ENCODE measurements at regions not wholly inside any gene's neighbourhood (a gene's known extent, or its start where the extent isn't known, plus 50 kb on each side); places are given as distances from the start of the nearest gene placed in this dataset.

DNA sequence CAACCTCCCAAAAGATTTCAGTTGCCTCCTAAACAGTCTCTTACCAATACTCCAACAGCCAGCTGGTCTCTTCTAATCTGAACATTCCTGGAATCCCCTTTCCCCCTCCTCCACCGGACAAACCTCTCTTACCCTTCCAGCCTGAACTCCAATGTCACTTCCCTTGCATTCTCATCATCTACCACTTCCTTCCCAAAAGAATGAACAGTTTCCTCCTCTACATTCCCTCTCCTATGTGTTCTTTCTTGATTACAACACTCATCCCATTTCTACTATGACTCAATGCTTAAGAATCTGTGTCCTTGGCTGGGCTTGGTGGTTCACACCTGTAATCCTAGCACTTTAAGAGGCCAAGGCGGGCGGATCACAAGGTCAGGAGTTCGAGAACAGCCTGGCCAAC lies 417.1 kb downstream of the SETD4 start:
- peak; percentile 82 for DNase-seq (ENCODE audit: low spot score)

DNA sequence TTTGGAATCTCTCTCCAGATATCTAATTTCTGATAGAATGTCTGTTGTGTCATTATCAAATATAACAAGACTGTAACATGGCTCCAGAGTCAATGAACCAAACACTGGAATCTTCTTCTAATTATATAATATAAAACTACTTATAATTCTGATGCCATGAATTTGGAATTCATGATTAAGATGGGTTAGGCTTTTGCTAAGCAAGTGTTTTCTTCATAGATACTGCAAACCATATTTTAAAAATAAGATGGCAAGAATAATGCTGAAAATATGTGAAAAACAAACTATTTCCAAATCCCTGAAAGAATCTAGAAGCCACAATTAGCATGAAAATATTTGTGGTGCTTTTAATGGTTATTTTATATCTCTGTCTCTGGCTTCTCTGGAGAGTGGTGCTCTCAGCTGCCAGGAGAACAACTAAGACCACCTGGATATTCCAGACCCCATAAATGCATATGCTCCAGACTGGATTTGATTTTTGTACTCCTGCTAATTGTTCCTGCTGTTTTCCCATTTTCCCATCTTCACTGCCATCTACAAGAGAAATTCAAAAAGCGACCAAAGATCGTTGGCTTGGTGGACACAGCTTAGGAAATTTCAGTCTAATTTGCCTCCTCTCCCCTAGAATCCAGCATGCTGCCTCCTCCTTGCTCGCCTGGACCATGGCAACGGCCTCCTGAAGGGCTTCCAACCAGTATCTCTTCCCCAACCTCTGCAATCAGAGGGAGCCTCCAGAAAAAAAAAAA lies 418.9 kb downstream of the SETD4 start:
- DNase-seq (ENCODE audit: low spot score), result no peak

GRCh38 chr21:35637431-35637830 lies 422.9 kb downstream of the SETD4 start:
- peak; percentile 29 for DNase-seq (ENCODE audit: low spot score)

DNA sequence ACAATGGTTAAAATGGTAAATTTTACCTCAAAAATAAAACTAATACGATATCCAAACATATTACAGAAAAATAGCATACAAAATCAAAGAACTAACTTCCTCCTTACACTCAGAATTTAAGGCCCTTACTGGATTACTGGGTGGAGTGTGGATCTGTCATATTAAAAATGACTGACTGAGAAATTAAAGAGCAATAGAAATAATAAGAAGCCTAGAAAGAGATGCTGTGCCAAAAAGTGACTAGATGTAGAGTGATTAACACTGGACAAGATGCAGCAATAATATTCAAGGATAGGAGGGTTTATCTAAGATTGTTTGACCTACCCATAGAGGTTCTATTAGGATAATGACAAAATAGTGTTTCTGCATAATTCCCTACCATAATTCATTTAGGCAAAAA lies 424.3 kb downstream of the SETD4 start:
- no peak for DNase-seq (ENCODE audit: low spot score)

DNA sequence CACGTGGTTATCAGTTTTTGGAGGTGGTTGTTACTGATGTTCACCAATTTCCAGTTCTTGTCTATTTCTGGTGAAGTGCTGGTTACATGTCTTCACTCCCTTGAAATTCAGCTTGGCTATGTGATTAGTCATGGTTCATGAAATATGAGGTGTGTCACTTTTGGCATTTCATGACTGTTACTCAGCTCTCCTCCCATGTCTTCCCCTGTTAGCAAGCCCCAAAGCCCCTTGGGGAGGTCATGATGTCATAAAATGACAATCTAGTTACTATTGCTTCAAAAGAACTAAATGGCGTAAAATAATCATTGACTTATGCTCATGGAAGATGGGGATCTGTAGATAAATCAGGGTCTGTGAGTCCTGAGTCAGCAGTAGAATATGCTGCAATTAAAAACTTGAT lies 425.1 kb downstream of the SETD4 start:
- peak; percentile 92 for DNase-seq (ENCODE audit: low spot score)

DNA sequence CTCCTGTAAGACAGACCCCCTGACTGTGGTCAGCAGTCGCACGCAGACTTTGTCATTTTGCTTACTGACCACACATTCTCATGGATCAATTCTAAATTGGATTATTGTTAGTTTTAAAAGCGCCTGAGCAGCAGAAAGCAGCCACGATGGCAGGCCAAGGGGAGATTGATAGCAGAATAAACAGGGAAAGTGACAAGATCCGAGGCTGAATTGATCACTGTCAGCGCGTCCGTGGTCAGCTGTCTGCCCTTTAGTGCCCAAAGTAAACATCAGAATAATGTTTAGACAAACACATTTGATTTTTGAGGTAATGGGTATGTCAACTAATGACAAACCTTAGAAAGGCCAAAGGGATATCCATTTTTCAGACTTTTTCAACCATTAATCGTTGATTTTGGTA lies 426.8 kb downstream of the SETD4 start:
- no peak for DNase-seq (ENCODE audit: low spot score)

DNA sequence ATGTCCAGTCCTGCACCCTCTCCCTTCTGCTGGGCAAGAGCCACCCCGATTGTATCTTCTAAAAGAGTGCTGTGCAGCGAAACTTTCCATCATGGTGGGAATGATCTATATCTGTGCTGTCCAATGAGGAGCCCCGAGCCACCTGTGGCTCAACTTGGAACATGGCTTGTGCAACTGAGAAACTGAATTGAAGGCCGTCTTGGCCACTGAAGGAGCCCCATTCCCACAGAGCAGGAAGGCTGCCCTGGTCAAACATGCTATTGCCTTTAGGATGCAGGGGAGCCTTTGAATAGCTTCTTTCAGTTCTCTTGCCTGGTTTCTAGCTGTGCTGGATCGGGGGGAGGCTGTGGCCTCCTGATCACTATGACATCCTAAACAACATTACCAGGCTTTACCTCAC lies 427.6 kb downstream of the SETD4 start:
- DNase-seq (ENCODE audit: low spot score), result no peak

GRCh38 chr21:35628316-35628715 lies 432.0 kb downstream of the SETD4 start:
- DNase-seq (ENCODE audit: low spot score), result no peak

GRCh38 chr21:35627462-35627861 lies 432.9 kb downstream of the SETD4 start:
- DNase-seq (ENCODE audit: low spot score), result no peak

- DNase-seq (ENCODE audit: low spot score), result no peak
Observed at GRCh38 chr21:35625576-35625975, 434.8 kb downstream of the SETD4 start.

DNA sequence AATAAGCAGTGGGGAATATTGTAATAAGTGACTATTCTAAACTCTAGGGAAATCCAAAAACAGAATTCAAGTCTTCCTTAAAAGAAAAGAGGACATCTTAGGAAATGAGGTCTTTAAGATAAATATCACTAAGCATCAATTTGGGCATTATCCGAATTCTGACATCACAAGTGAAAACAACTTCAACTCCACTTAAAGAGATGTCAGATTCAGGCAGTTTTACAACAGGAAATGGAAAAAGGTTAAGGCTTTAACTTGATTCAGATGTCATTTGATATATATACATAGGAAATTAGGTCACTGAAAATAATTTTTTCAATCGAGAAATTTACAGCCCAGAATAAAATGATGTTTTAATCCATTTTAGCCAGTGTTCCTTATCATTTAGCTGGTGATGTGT lies 435.4 kb downstream of the SETD4 start:
- DNase-seq (ENCODE audit: low spot score), result no peak

- DNase-seq (ENCODE audit: low spot score), result no peak
Observed at GRCh38 chr21:35622612-35623011, 437.7 kb downstream of the SETD4 start.

DNA sequence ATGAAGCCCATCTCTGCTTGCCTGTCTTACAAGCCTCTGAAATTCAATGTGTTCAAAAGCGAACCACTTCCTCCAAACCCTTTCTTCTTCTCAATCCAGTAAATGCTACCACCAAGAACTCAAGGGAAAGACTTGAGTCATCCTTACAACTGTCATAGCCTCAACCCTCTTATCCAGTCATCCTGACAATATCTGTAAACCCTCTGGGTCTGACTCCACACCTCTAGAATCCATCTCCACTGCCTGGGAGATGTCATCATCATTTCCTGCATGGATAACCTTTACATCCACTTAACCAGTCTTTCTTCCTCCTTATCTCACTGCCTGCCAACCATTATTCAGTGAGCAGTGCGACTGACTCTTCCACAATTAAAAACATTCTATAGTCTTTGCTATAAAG lies 441.1 kb downstream of the SETD4 start:
- peak; percentile 96 for DNase-seq (ENCODE audit: low spot score)

DNA sequence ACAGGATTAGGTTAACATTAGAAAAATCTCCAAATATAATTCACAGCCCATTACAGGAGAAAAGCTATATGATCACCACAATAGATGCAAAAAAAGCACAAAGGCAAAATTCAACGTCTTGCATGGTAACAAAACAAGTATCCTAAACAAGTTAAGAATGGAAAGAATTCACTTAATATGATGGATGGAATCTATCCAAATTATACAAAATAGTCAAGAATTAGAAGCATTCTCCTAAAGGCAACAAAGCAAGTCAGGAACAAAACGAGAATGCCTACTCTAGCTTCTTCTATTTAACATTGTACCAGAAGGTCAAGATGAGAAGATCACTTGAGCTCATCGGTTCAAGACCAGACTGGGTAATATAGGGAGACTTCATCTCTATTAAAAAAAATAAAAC lies 442.8 kb downstream of the SETD4 start:
- DNase-seq (ENCODE audit: low spot score), result no peak

- DNase-seq (ENCODE audit: low spot score), result no peak
Observed at GRCh38 chr21:35616090-35616489, 444.2 kb downstream of the SETD4 start.

DNA sequence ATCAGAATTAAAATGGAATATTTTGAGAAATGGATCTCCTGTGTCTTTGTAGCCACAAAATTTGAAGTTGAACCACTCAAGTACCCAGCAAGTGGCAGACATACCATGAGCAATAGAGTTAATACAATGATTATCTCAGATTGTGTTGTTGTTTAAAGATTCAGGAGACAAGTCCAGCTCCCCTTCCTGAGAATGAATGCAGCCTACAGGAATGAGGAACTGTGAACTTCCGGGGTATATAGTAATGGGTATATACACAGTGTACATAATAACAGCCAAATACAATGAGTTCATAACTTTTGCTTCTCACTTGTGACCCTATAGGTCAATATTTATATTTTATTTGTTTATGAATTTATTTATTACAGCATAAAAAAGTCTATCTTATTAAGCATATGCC lies 445.0 kb downstream of the SETD4 start:
- peak; percentile 14 for DNase-seq (ENCODE audit: low spot score)

DNA sequence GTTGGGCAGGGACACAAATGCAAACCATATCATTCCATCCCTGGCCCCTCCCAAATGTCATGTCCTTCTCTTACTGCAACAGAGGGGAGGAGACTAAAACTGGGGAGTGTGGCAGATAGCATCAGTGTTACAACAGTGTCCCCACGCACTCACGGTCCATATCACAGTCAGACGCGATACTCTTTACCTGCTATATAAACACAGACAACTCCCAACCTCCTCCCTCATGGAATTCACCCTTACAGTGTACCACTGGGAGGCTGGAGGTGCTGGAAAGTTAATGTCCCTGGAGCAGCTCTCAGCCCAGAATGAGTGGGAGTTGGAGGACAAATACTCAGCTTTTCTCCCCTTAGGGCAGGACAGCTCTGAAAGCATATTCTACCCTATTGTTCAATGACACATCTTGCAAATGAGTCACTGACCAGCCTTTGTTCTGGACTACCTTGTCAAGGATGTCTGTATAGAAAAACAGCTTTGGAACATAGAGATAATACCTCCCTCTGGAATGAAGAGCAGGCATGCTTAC lies 445.9 kb downstream of the SETD4 start:
- peak; percentile 79 for DNase-seq (ENCODE audit: low spot score)

- peak; percentile 34 for DNase-seq (ENCODE audit: low spot score)
Observed at GRCh38 chr21:35611708-35612132, 448.6 kb downstream of the SETD4 start.

DNA sequence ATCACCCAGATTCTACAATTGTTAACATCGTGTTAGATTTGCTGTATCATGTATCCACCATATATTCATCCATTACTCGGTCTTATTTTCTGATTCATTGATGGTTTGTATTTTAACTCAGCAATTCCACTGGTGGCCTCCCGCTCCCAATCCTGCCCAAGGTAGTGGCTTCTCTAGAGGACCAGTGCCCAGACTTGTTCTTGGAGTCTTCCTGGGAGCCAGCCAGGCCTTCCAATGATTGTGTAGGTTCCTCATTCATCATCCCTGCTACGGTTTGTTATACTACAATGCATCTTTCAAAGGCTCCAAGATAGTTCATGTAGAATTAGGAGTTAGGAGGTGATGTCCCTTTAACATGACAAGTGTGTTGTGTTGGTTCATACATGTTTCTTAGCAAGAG lies 451.1 kb downstream of the SETD4 start:
- no peak for DNase-seq (ENCODE audit: low spot score)

GRCh38 chr21:35607406-35607805 lies 452.9 kb downstream of the SETD4 start:
- no peak for DNase-seq (ENCODE audit: low spot score)

DNA sequence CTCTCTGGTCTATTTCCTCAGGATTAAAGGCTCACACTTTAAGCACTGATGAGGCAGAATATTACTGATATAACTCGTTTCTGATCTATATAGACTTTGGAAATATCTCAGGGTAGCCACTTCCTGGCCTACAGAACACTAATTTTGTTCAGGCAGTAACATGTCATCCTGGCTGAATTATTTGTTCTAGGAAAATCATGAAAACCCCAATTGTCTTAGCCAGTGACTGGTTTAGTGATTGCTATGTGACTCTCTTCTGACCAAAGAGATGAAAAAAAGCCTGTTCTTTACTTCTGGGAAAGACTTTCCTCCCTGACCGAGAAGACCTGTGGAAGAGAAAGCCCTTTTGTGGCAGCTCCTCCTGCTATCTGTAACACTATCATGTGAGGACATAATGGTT lies 453.7 kb downstream of the SETD4 start:
- no peak for DNase-seq (ENCODE audit: low spot score)

GRCh38 chr21:35606146-35606545 lies 454.2 kb downstream of the SETD4 start:
- no peak for DNase-seq (ENCODE audit: low spot score)

GRCh38 chr21:35603494-35603893 lies 456.8 kb downstream of the SETD4 start:
- DNase-seq (ENCODE audit: low spot score), result no peak

GRCh38 chr21:35602811-35603362 lies 457.4 kb downstream of the SETD4 start:
- DNase-seq (ENCODE audit: low spot score), result no peak

Measured in kidney tubule cell (primary cell).